MCF 10A (cell line): ENCODE measurements at regions not wholly inside any gene's neighbourhood (a gene's known extent, or its start where the extent isn't known, plus 50 kb on each side); places are given as distances from the start of the nearest gene placed in this dataset.
"Not testable (repeated sequence)": the region's sequence is repeated elsewhere in the genome, so short reads cannot be mapped to it uniquely, and the experiment has no call there.

Source experiments
- BruUV-seq: library from RNA; stranded (reverse); fragments of 400-500 nt; replicated peaks from 2 replicates; lab custom pipeline; 2021; lab: Mats Ljungman, UMichigan
- CTCF ChIA-PET: fragments of 300-600 bp; sonication (Branson Sonifier 250); formaldehyde crosslinking; extraction: SDS; loops from one replicate; lab custom pipeline; 2021; ENCODE audit warnings: antibody characterized with exemption, inconsistent platforms; lab: Yijun Ruan, JAX
- POLR2A ChIA-PET: fragments of 300-600, 350-650 bp; sonication (Branson Sonifier 250); formaldehyde crosslinking; extraction: SDS; loops from one replicate; lab custom pipeline; 2020; ENCODE audit warnings: antibody characterized with exemption, inconsistent platforms; lab: Yijun Ruan, JAX
- DNase-seq: peaks from one replicate; pipeline ENCODE4 v3.0.0-alpha.2; 2018; ENCODE audit not compliant: unreplicated experiment
- H3K27ac Mint-ChIP-seq: one replicate; pipeline ENCODE4 v1.8.0; 2022; ENCODE audit warnings: mild to moderate bottlenecking, low read depth, mixed read lengths; ENCODE audit not compliant: unreplicated experiment
- H3K27me3 Mint-ChIP-seq: one replicate; pipeline ENCODE4 v1.8.0; 2022; ENCODE audit warnings: mixed read lengths; ENCODE audit not compliant: insufficient read depth, unreplicated experiment
- H3K36me3 Mint-ChIP-seq: one replicate; pipeline ENCODE4 v1.8.0; 2022; ENCODE audit warnings: mild to moderate bottlenecking, moderate library complexity, mixed read lengths; ENCODE audit not compliant: insufficient read depth, unreplicated experiment
- H3K4me1 Mint-ChIP-seq: one replicate; pipeline ENCODE4 v1.8.0; 2022; ENCODE audit warnings: mixed read lengths; ENCODE audit not compliant: insufficient read depth, unreplicated experiment
- H3K4me3 Mint-ChIP-seq: one replicate; pipeline ENCODE4 v1.8.0; 2022; ENCODE audit warnings: mild to moderate bottlenecking, moderate library complexity, mixed read lengths; ENCODE audit not compliant: unreplicated experiment
- H3K9me3 Mint-ChIP-seq: one replicate; pipeline ENCODE4 v1.8.0; 2022; ENCODE audit warnings: mixed read lengths; ENCODE audit not compliant: unreplicated experiment
- CTCF ChIP-seq: fragments of 200-600 bp; IDR thresholded peaks from one replicate; pipeline ENCODE4 v1.8.0; 2022; ENCODE audit warnings: antibody characterized with exemption, mild to moderate bottlenecking; ENCODE audit not compliant: unreplicated experiment
- intact Hi-C: fragments of 100-400 bp; cut with micrococcal nuclease; formaldehyde crosslinking; loops from 2 replicates; pipeline ENCODE4 v1.14.1; 2022

GRCh38 chr4:134708616-134709015 lies 507.0 kb upstream of the PABPC4L start:
- ChIA-PET POLR2A (no interaction called here), CTCF (no interaction called here)
- no TSS peak for BruUV-seq
- DNase-seq, result peak; percentile 10
- peaks cover 3% of the 10 kb centered on the region for H3K9me3 Mint-ChIP-seq
- no peak overlapping the region for H3K4me3 Mint-ChIP-seq
- H3K4me1 Mint-ChIP-seq, result no peaks in the 10 kb centered on the region
- intact Hi-C loops, result no loop called here
- no peaks in the 10 kb centered on the region for H3K36me3 Mint-ChIP-seq
- no peaks in the 10 kb centered on the region for H3K27me3 Mint-ChIP-seq
- no peak for TF ChIP-seq CTCF
- H3K27ac Mint-ChIP-seq, result no peak overlapping the region

- peak; percentile 34 for DNase-seq
- intact Hi-C loops, result no loop called here
- no peak for TF ChIP-seq CTCF
- POLR2A ChIA-PET, result no interaction called here
- H3K9me3 Mint-ChIP-seq, result no peaks in the 10 kb centered on the region
- H3K36me3 Mint-ChIP-seq, result no peaks in the 10 kb centered on the region
- H3K27me3 Mint-ChIP-seq, result no peaks in the 10 kb centered on the region
- H3K4me1 Mint-ChIP-seq, result no peaks in the 10 kb centered on the region
- BruUV-seq, result no TSS peak
- no peak overlapping the region for H3K27ac Mint-ChIP-seq
- H3K4me3 Mint-ChIP-seq, result no peak overlapping the region
- CTCF ChIA-PET, result no interaction called here
These were observed 506.4 kb upstream of the PABPC4L start for GRCh38 chr4:134708026-134708425.

GRCh38 chr4:134702374-134702773 lies 500.8 kb upstream of the PABPC4L start:
- H3K4me3 Mint-ChIP-seq, result no peak overlapping the region
- peaks cover 8% of the 10 kb centered on the region for H3K9me3 Mint-ChIP-seq
- no peak for TF ChIP-seq CTCF
- no TSS peak for BruUV-seq
- no peaks in the 10 kb centered on the region for H3K36me3 Mint-ChIP-seq
- intact Hi-C loops, result no loop called here
- H3K27ac Mint-ChIP-seq, result no peak overlapping the region
- no peak for DNase-seq
- no peaks in the 10 kb centered on the region for H3K4me1 Mint-ChIP-seq
- ChIA-PET CTCF (interaction anchor here (0.7 to 1.5 kb wide), 2 partner anchors 18 to 1204 kb away, joined by 3 read pairs; no protein-coding TSS in a partner anchor), POLR2A (no interaction called here)
- H3K27me3 Mint-ChIP-seq, result no peaks in the 10 kb centered on the region

- CTCF ChIA-PET, result no interaction called here
- H3K4me1 Mint-ChIP-seq, result no peaks in the 10 kb centered on the region
- no peak for DNase-seq
- H3K4me3 Mint-ChIP-seq, result no peak overlapping the region
- no peaks in the 10 kb centered on the region for H3K27me3 Mint-ChIP-seq
- BruUV-seq, result no TSS peak
- H3K36me3 Mint-ChIP-seq, result no peaks in the 10 kb centered on the region
- H3K9me3 Mint-ChIP-seq, result peaks cover 8% of the 10 kb centered on the region
- POLR2A ChIA-PET, result no interaction called here
- intact Hi-C loops, result no loop called here
- TF ChIP-seq CTCF, result no peak
- no peak overlapping the region for H3K27ac Mint-ChIP-seq
These were observed 498.7 kb upstream of the PABPC4L start for GRCh38 chr4:134700251-134700650.

GRCh38 chr4:134698831-134699230 lies 497.2 kb upstream of the PABPC4L start:
- H3K4me1 Mint-ChIP-seq, result not testable (repeated sequence)

More at GRCh38 chr4:134698831-134699230, 497.2 kb upstream of the PABPC4L start:
- DNase-seq, POLR2A ChIA-PET, H3K27ac Mint-ChIP-seq, intact Hi-C loops, H3K9me3 Mint-ChIP-seq, H3K36me3 Mint-ChIP-seq, BruUV-seq, H3K27me3 Mint-ChIP-seq, H3K4me3 Mint-ChIP-seq: not testable (repeated sequence)
- CTCF ChIA-PET, result interaction anchor here (0.7 kb wide), 1 partner anchor 1382 kb away, joined by 4 read pairs; no protein-coding TSS in a partner anchor
